C4-2B (cell line): ENCODE measurements at regions not wholly inside any gene's neighbourhood (a gene's known extent, or its start where the extent isn't known, plus 50 kb on each side); places are given as distances from the start of the nearest gene placed in this dataset.

ENCODE experiments used
- CTCF ChIP-seq: fragments of 450-650 bp; conservative IDR thresholded peaks from 2 replicates; pipeline ENCODE4 v1.5.1; 2017; ENCODE audit warnings: mild to moderate bottlenecking
- ZFX ChIP-seq: fragments of 450-650 bp; IDR thresholded peaks from 2 replicates; pipeline ENCODE4 v1.6.1; 2017

DNA sequence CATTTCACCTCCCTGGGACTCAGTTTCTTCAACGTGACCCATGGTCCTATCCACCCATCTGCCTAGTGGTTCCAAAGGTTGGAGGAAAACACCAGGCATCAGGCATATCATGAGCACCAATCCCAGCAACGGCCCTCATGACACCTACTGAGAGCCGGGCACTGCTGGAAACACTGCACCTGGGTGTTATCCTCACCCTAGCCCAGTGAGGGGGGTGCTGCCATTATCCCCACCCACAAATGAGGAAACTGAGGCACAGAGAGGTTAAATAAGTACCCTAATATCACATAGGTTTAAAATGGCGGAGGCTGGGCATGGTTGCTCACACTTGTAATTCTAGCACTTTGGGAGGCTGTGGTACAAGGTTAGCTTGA is 206.9 kb downstream of the MATN1 start:
- TF ChIP-seq CTCF (no peak), ZFX (no peak)
